ENCODE measurements at regions not wholly inside any gene's neighbourhood (a gene's known extent, or its start where the extent isn't known, plus 50 kb on each side); places are given as distances from the start of the nearest gene placed in this dataset.
A peak's percentile ranks its signal among the peaks of the same experiment; 100 is the strongest.

- DNase-seq: peak; percentile 98
Observed at GRCh38 chr6:26216359-26216885, 129.2 kb downstream of the HFE start.

- no peak for DNase-seq
Observed at GRCh38 chr6:26216886-26217713, 129.9 kb downstream of the HFE start.

- peak; percentile 32 for DNase-seq
Observed at GRCh38 chr6:26217714-26218075, 130.5 kb downstream of the HFE start.

GRCh38 chr6:26218824-26219223 lies 131.6 kb downstream of the HFE start:
- DNase-seq: no peak

GRCh38 chr6:26220145-26220970 lies 133.1 kb downstream of the HFE start:
- DNase-seq: no peak

- DNase-seq: no peak
Observed at GRCh38 chr6:26221186-26221585, 134.0 kb downstream of the HFE start.

- DNase-seq: peak; percentile 15
Observed at GRCh38 chr6:26222571-26222970, 135.3 kb downstream of the HFE start.

- peak; percentile 21 for DNase-seq
Observed at GRCh38 chr6:26223228-26223627, 136.0 kb downstream of the HFE start.

GRCh38 chr6:26223650-26224546 lies 136.7 kb downstream of the HFE start:
- DNase-seq: peak; percentile 89

- no peak for DNase-seq
Observed at GRCh38 chr6:26224547-26224912, 137.3 kb downstream of the HFE start.

GRCh38 chr6:26224940-26225847 lies 138.0 kb downstream of the HFE start:
- DNase-seq: peak; percentile 40

GRCh38 chr6:26225848-26226578 lies 138.8 kb downstream of the HFE start:
- DNase-seq: no peak

- no peak for DNase-seq
Observed at GRCh38 chr6:26226579-26226967, 138.4 kb upstream of the BTN3A2 start.

GRCh38 chr6:26230351-26230750 lies 134.6 kb upstream of the BTN3A2 start:
- no peak for DNase-seq

- DNase-seq: no peak
Observed at GRCh38 chr6:26231006-26231587, 133.9 kb upstream of the BTN3A2 start.

GRCh38 chr6:26232306-26232939 lies 132.6 kb upstream of the BTN3A2 start:
- no peak for DNase-seq

GRCh38 chr6:26232940-26233648 lies 131.9 kb upstream of the BTN3A2 start:
- DNase-seq: peak; percentile 71

GRCh38 chr6:26233649-26234420 lies 131.2 kb upstream of the BTN3A2 start:
- DNase-seq: peak; percentile 83

All from CD4-positive, alpha-beta T cell treated with Interleukin-17A for 1 hour (primary cell).